ENCODE measurements at regions not wholly inside any gene's neighbourhood (a gene's known extent, or its start where the extent isn't known, plus 50 kb on each side); places are given as distances from the start of the nearest gene placed in this dataset.
"Not testable (repeated sequence)": the region's sequence is repeated elsewhere in the genome, so short reads cannot be mapped to it uniquely, and the experiment has no call there.

- Mint-ChIP-seq H3K36me3 (ENCODE audit: low read depth) (no peaks in the 10 kb centered on the region), H3K27me3 (peaks cover 14% of the 10 kb centered on the region), H3K9me3 (no peaks in the 10 kb centered on the region), H3K4me3 (no peak overlapping the region), H3K4me1 (no peaks in the 10 kb centered on the region), H3K27ac (no peak overlapping the region)
- intact Hi-C loops (cut with micrococcal nuclease): no loop called here
- no peak for DNase-seq
These were observed 66.7 kb upstream of the CAPRIN1 start for GRCh38 chr11:33984682-33985389.

GRCh38 chr11:33982661-33983060 is 68.9 kb upstream of the CAPRIN1 start:
- Mint-ChIP-seq H3K27ac (no peak overlapping the region), H3K36me3 (ENCODE audit: low read depth) (no peaks in the 10 kb centered on the region), H3K9me3 (no peaks in the 10 kb centered on the region), H3K4me1 (no peaks in the 10 kb centered on the region), H3K4me3 (no peak overlapping the region), H3K27me3 (peaks cover 15% of the 10 kb centered on the region)
- no peak for DNase-seq
- intact Hi-C loops (cut with micrococcal nuclease): no loop called here

- intact Hi-C loops (cut with micrococcal nuclease): no loop called here
- Mint-ChIP-seq H3K27ac (no peak overlapping the region), H3K4me1 (no peaks in the 10 kb centered on the region), H3K9me3 (no peaks in the 10 kb centered on the region), H3K36me3 (ENCODE audit: low read depth) (no peaks in the 10 kb centered on the region), H3K4me3 (no peak overlapping the region), H3K27me3 (peaks cover 17% of the 10 kb centered on the region)
- no peak for DNase-seq
These were observed 70.6 kb upstream of the CAPRIN1 start for GRCh38 chr11:33980897-33981296.

- intact Hi-C loops (cut with micrococcal nuclease): no loop called here
- Mint-ChIP-seq H3K4me3 (no peak overlapping the region), H3K27ac (no peak overlapping the region), H3K36me3 (ENCODE audit: low read depth) (no peaks in the 10 kb centered on the region), H3K27me3 (peaks cover 20% of the 10 kb centered on the region), H3K4me1 (no peaks in the 10 kb centered on the region), H3K9me3 (no peaks in the 10 kb centered on the region)
- no peak for DNase-seq
These were observed 73.2 kb upstream of the CAPRIN1 start for GRCh38 chr11:33978376-33978775.

GRCh38 chr11:33977676-33978075 is 73.9 kb upstream of the CAPRIN1 start:
- no peaks in the 10 kb centered on the region for H3K36me3 Mint-ChIP-seq (ENCODE audit: low read depth)
- DNase-seq: no peak
- H3K4me1 Mint-ChIP-seq: no peaks in the 10 kb centered on the region
- intact Hi-C loops (cut with micrococcal nuclease): no loop called here
- no peaks in the 10 kb centered on the region for H3K9me3 Mint-ChIP-seq
- H3K27ac Mint-ChIP-seq: no peak overlapping the region
- no peak overlapping the region for H3K4me3 Mint-ChIP-seq
- peaks cover 17% of the 10 kb centered on the region for H3K27me3 Mint-ChIP-seq

GRCh38 chr11:33976495-33977199 is 74.9 kb upstream of the CAPRIN1 start:
- Mint-ChIP-seq H3K4me1 (no peaks in the 10 kb centered on the region), H3K27ac (no peak overlapping the region), H3K36me3 (ENCODE audit: low read depth) (no peaks in the 10 kb centered on the region), H3K27me3 (peaks cover 16% of the 10 kb centered on the region), H3K4me3 (no peak overlapping the region), H3K9me3 (no peaks in the 10 kb centered on the region)
- intact Hi-C loops (cut with micrococcal nuclease): no loop called here
- DNase-seq: no peak

- intact Hi-C loops (cut with micrococcal nuclease): no loop called here
- DNase-seq: no peak
- Mint-ChIP-seq H3K27me3 (peaks cover 13% of the 10 kb centered on the region), H3K36me3 (ENCODE audit: low read depth) (no peaks in the 10 kb centered on the region), H3K27ac (no peak overlapping the region), H3K4me3 (no peak overlapping the region), H3K4me1 (no peaks in the 10 kb centered on the region), H3K9me3 (no peaks in the 10 kb centered on the region)
These were observed 76.7 kb upstream of the CAPRIN1 start for GRCh38 chr11:33974804-33975203.

- H3K27ac Mint-ChIP-seq; H3K9me3 Mint-ChIP-seq; DNase-seq; H3K4me3 Mint-ChIP-seq; H3K36me3 Mint-ChIP-seq (ENCODE audit: low read depth); H3K4me1 Mint-ChIP-seq: not testable (repeated sequence)
- intact Hi-C loops (cut with micrococcal nuclease): loop anchor here (1.0 kb wide), 1 partner anchor 113 kb away; no protein-coding TSS in a partner anchor
- peaks cover 14% of the 10 kb centered on the region for H3K27me3 Mint-ChIP-seq
These were observed 79.7 kb upstream of the LMO2 start for GRCh38 chr11:33971530-33971929.

GRCh38 chr11:33970984-33971466 is 79.1 kb upstream of the LMO2 start:
- Mint-ChIP-seq H3K9me3 (no peaks in the 10 kb centered on the region), H3K27ac (no peak overlapping the region), H3K4me3 (no peak overlapping the region), H3K27me3 (peaks cover 16% of the 10 kb centered on the region), H3K4me1 (no peaks in the 10 kb centered on the region), H3K36me3 (ENCODE audit: low read depth) (no peaks in the 10 kb centered on the region)
- intact Hi-C loops (cut with micrococcal nuclease): loop anchor here (1.0 kb wide), 1 partner anchor 113 kb away; no protein-coding TSS in a partner anchor
- DNase-seq: no peak

GRCh38 chr11:33967451-33967850 is 75.6 kb upstream of the LMO2 start:
- Mint-ChIP-seq H3K9me3 (no peaks in the 10 kb centered on the region), H3K4me1 (no peaks in the 10 kb centered on the region), H3K27me3 (peaks cover 23% of the 10 kb centered on the region), H3K36me3 (ENCODE audit: low read depth) (no peaks in the 10 kb centered on the region), H3K4me3 (no peak overlapping the region), H3K27ac (no peak overlapping the region)
- no peak for DNase-seq
- intact Hi-C loops (cut with micrococcal nuclease): no loop called here

GRCh38 chr11:33965032-33965431 is 73.2 kb upstream of the LMO2 start:
- DNase-seq: no peak
- Mint-ChIP-seq H3K27ac (no peak overlapping the region), H3K4me1 (no peaks in the 10 kb centered on the region), H3K4me3 (no peak overlapping the region), H3K9me3 (no peaks in the 10 kb centered on the region), H3K36me3 (ENCODE audit: low read depth) (no peaks in the 10 kb centered on the region), H3K27me3 (peaks cover 20% of the 10 kb centered on the region)
- intact Hi-C loops (cut with micrococcal nuclease): no loop called here

GRCh38 chr11:33959855-33960400 is 68.1 kb upstream of the LMO2 start:
- Mint-ChIP-seq H3K9me3 (no peaks in the 10 kb centered on the region), H3K4me3 (no peak overlapping the region), H3K36me3 (ENCODE audit: low read depth) (no peaks in the 10 kb centered on the region), H3K4me1 (no peaks in the 10 kb centered on the region), H3K27ac (no peak overlapping the region), H3K27me3 (peaks cover 16% of the 10 kb centered on the region)
- intact Hi-C loops (cut with micrococcal nuclease): no loop called here
- DNase-seq: no peak

GRCh38 chr11:33957304-33957917 is 65.5 kb upstream of the LMO2 start:
- intact Hi-C loops (cut with micrococcal nuclease): no loop called here
- Mint-ChIP-seq H3K9me3 (no peaks in the 10 kb centered on the region), H3K4me1 (no peaks in the 10 kb centered on the region), H3K4me3 (no peak overlapping the region), H3K27me3 (peaks cover 16% of the 10 kb centered on the region), H3K36me3 (ENCODE audit: low read depth) (no peaks in the 10 kb centered on the region), H3K27ac (no peak overlapping the region)
- DNase-seq: no peak

GRCh38 chr11:33956611-33957010 is 64.7 kb upstream of the LMO2 start:
- intact Hi-C loops (cut with micrococcal nuclease): no loop called here
- Mint-ChIP-seq H3K27me3 (peaks cover 16% of the 10 kb centered on the region), H3K4me3 (no peak overlapping the region), H3K9me3 (no peaks in the 10 kb centered on the region), H3K4me1 (no peaks in the 10 kb centered on the region), H3K27ac (no peak overlapping the region), H3K36me3 (ENCODE audit: low read depth) (no peaks in the 10 kb centered on the region)
- no peak for DNase-seq

All from activated CD4-positive, alpha-beta T cell treated with anti-CD3 and anti-CD28 coated beads, Interleukin-2, amount 10 ng/mL, durations not matched to agents 24 days and 14 days (primary cell).